Breast epithelium (tissue), 3 donors: ENCODE measurements at regions not wholly inside any gene's neighbourhood (a gene's known extent, or its start where the extent isn't known, plus 50 kb on each side); places are given as distances from the start of the nearest gene placed in this dataset.

Experiments used
- POLR2A ChIP-seq: fragments of 450-650 bp; IDR thresholded peaks from one replicate; pipeline ENCODE4 v1.6.1; 2016; ENCODE audit warnings: antibody characterized with exemption, mild to moderate bottlenecking, moderate library complexity
- TF ChIP-seq, protein P1 (sequence below), 3 donors: fragments of 450-650 bp; IDR thresholded peaks; one replicate each; pipeline ENCODE4 v1.5.1; 2016 to 2017; ENCODE audit warnings: antibody characterized with exemption in 3 of 3, mild to moderate bottlenecking in 3 of 3, moderate library complexity in 3 of 3

DNA sequence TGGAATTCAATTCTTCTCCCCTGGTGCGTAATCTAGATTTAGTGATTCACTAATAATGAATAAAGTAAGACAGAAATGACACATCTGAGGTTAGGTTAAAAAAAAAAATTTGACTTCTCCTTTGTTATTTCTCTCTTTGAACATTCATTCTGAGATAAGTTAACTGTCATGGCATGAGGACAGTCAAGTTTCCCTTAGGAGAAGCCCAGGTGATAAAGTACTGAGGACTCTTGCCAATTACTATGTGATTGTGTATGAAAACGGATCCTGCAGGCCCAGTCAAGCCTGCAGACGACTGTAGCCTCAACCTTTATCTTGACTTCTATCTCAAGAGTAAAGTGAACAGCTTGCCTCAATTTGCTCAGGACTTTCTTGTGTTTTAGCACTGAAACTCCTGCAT, 293.2 kb downstream of the PRR32 start:
- TF ChIP-seq, protein P1, sequence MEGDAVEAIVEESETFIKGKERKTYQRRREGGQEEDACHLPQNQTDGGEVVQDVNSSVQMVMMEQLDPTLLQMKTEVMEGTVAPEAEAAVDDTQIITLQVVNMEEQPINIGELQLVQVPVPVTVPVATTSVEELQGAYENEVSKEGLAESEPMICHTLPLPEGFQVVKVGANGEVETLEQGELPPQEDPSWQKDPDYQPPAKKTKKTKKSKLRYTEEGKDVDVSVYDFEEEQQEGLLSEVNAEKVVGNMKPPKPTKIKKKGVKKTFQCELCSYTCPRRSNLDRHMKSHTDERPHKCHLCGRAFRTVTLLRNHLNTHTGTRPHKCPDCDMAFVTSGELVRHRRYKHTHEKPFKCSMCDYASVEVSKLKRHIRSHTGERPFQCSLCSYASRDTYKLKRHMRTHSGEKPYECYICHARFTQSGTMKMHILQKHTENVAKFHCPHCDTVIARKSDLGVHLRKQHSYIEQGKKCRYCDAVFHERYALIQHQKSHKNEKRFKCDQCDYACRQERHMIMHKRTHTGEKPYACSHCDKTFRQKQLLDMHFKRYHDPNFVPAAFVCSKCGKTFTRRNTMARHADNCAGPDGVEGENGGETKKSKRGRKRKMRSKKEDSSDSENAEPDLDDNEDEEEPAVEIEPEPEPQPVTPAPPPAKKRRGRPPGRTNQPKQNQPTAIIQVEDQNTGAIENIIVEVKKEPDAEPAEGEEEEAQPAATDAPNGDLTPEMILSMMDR (IDR thresholded peaks at IDR 0.05), result no peak
- TF ChIP-seq POLR2A, result no peak
